Fibroblast of villous mesenchyme (primary cell): ENCODE measurements at regions not wholly inside any gene's neighbourhood (a gene's known extent, or its start where the extent isn't known, plus 50 kb on each side); places are given as distances from the start of the nearest gene placed in this dataset.
"Not testable (repeated sequence)": the region's sequence is repeated elsewhere in the genome, so short reads cannot be mapped to it uniquely, and the experiment has no call there.

Source experiments
- DNase-seq: peaks from one replicate; pipeline ENCODE4 v3.0.0-alpha.2; 2010; ENCODE audit warnings: low read depth
- H3K4me3 ChIP-seq: 2 replicates; pipeline ENCODE4 v1.5.1; 2011; ENCODE audit warnings: low read depth, mild to moderate bottlenecking, low read length
- TF ChIP-seq, protein P1 (sequence below): IDR thresholded peaks from 2 replicates; pipeline ENCODE4 v1.5.1; 2012; ENCODE audit warnings: low read depth, mild to moderate bottlenecking, low read length; ENCODE audit not compliant: insufficient read depth

DNA sequence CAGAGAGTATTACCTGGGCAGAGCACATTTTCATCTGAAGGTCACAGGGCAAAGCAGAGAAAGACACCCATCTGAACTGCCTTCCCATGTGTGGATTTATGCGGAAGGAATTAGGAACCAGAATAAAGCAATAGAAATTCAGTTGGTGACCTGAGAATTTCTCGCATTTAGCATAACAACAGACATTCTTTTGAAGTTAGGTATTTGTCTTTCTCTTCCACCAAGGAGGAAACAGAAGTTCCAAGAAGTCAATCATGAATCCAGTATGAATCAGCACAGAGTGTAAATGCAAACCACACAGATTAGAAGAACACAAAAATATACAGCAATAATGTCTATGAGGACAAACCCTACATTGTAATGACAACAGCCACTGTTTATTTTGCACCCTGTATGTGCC lies 515.2 kb upstream of the BRINP1 start:
- DNase-seq, result no peak
- no peak overlapping the region for H3K4me3 ChIP-seq
- TF ChIP-seq, protein P1, sequence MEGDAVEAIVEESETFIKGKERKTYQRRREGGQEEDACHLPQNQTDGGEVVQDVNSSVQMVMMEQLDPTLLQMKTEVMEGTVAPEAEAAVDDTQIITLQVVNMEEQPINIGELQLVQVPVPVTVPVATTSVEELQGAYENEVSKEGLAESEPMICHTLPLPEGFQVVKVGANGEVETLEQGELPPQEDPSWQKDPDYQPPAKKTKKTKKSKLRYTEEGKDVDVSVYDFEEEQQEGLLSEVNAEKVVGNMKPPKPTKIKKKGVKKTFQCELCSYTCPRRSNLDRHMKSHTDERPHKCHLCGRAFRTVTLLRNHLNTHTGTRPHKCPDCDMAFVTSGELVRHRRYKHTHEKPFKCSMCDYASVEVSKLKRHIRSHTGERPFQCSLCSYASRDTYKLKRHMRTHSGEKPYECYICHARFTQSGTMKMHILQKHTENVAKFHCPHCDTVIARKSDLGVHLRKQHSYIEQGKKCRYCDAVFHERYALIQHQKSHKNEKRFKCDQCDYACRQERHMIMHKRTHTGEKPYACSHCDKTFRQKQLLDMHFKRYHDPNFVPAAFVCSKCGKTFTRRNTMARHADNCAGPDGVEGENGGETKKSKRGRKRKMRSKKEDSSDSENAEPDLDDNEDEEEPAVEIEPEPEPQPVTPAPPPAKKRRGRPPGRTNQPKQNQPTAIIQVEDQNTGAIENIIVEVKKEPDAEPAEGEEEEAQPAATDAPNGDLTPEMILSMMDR, result no peak

- H3K4me3 ChIP-seq, result no peak overlapping the region
- TF ChIP-seq, protein P1, result no peak
Measured at GRCh38 chr9:119881898-119882297, 512.7 kb upstream of the BRINP1 start.

DNA sequence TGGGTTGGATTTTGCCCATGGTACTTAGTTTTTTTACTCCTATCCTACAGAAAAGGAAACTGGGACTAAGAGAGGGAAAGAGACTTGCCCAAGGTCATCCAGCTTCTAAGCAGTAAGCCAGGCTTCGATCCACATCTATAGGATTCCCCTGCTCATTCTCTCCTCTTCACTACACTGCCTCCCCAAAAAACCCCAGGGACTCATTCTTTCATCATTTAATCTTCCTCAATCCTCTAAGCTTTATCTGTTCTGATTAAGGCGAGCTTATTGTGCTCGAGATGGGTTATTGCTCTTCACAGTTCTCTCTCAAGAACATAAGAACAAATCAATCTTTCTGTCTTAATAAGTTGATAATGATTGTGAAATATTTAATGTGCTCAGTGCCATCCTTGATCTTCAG lies 511.1 kb upstream of the BRINP1 start:
- no peak for DNase-seq
- no peak overlapping the region for H3K4me3 ChIP-seq
- TF ChIP-seq, protein P1, result no peak

More at GRCh38 chr9:119881898-119882297, 512.7 kb upstream of the BRINP1 start:
- no peak for DNase-seq

DNA sequence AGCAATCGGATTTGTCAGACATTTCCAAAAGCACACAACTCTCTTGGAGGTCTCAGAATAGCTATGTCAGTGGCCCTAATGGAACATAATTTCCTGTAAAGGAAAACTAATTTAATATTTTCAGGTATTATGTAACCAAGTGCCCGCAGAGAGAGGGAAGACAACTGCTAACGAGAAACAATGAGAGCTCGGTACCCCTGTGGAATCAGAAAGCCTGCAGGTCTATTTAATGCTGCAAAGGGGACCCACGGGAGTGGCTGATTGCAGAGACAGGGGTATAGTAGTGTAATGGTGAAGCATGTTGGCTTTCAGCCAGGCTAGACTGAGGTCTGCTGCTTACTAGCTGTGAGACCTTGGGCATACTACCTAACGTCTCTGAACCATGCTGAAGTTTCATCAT lies 508.1 kb upstream of the BRINP1 start:
- no peak for DNase-seq
- TF ChIP-seq, protein P1, result no peak
- H3K4me3 ChIP-seq, result no peak overlapping the region

GRCh38 chr9:119873877-119874276 lies 504.6 kb upstream of the BRINP1 start:
- H3K4me3 ChIP-seq, result no peak overlapping the region
- DNase-seq, result no peak
- TF ChIP-seq, protein P1, result no peak

GRCh38 chr9:119870251-119870650 lies 501.0 kb upstream of the BRINP1 start:
- DNase-seq, H3K4me3 ChIP-seq: not testable (repeated sequence)

- no peak overlapping the region for H3K4me3 ChIP-seq
- TF ChIP-seq, protein P1, result no peak
- no peak for DNase-seq
Measured at GRCh38 chr9:119868694-119869093, 499.5 kb upstream of the BRINP1 start.
